ENCODE measurements at regions not wholly inside any gene's neighbourhood (a gene's known extent, or its start where the extent isn't known, plus 50 kb on each side); places are given as distances from the start of the nearest gene placed in this dataset.

DNA sequence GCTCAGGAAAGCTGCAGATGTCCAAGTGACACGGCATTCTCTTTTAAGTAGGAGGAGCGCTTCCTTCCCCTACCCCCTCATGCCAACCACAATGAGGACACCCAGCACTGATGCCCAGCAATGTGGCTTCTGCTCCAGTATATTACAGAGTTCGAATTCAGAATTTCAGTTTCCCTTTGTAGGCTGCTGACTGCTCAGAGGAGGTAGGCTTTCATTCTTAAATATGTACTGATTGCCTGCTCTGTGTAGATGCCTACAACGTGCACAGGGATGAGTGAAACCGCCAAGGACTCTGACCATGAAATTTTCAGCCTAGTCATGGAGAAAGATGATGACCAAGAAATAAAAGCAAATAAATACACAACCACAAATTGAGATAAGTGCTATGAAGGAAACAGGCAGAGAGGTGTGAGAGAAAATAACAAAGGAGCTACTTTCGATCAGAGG, 50.9 kb upstream of the TNFAIP3 start:
- TF ChIP-seq, protein P1, sequence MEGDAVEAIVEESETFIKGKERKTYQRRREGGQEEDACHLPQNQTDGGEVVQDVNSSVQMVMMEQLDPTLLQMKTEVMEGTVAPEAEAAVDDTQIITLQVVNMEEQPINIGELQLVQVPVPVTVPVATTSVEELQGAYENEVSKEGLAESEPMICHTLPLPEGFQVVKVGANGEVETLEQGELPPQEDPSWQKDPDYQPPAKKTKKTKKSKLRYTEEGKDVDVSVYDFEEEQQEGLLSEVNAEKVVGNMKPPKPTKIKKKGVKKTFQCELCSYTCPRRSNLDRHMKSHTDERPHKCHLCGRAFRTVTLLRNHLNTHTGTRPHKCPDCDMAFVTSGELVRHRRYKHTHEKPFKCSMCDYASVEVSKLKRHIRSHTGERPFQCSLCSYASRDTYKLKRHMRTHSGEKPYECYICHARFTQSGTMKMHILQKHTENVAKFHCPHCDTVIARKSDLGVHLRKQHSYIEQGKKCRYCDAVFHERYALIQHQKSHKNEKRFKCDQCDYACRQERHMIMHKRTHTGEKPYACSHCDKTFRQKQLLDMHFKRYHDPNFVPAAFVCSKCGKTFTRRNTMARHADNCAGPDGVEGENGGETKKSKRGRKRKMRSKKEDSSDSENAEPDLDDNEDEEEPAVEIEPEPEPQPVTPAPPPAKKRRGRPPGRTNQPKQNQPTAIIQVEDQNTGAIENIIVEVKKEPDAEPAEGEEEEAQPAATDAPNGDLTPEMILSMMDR (IDR thresholded peaks at IDR 0.05) = no peak
- no peak for TF ChIP-seq POLR2A (IDR thresholded peaks at IDR 0.05)
- no peak for TF ChIP-seq POLR2AphosphoS5 (IDR thresholded peaks at IDR 0.05)
